ENCODE measurements at regions not wholly inside any gene's neighbourhood (a gene's known extent, or its start where the extent isn't known, plus 50 kb on each side); places are given as distances from the start of the nearest gene placed in this dataset.

GRCh38 chr14:99009871-99010270 lies 262.1 kb downstream of the BCL11B start:
- TF ChIP-seq EGR1 (IDR thresholded peaks at IDR 0.05) (no peak), MAX (IDR thresholded peaks at IDR 0.05) (no peak), EP300 (IDR thresholded peaks at IDR 0.05; ENCODE audit: borderline replicate concordance) (no peak), REST (IDR thresholded peaks at IDR 0.05; ENCODE audit: low read depth) (no peak), TAF1 (IDR thresholded peaks at IDR 0.05; ENCODE audit: low read depth) (no peak), FOXM1 (IDR thresholded peaks at IDR 0.05; ENCODE audit: borderline replicate concordance, low read depth) (no peak), YY1 (IDR thresholded peaks at IDR 0.05; ENCODE audit: low read depth) (no peak), CREB1 (IDR thresholded peaks at IDR 0.05; ENCODE audit: low read depth) (no peak), NFIC (IDR thresholded peaks at IDR 0.05) (no peak), TEAD4 (IDR thresholded peaks at IDR 0.05) (no peak), TCF12 (IDR thresholded peaks at IDR 0.05; ENCODE audit: low read depth) (no peak), RAD21 (IDR thresholded peaks at IDR 0.05; ENCODE audit: low read depth) (no peak), ZBTB7A (IDR thresholded peaks at IDR 0.05; ENCODE audit: low read depth) (no peak)

- TF ChIP-seq EP300 (IDR thresholded peaks at IDR 0.05; ENCODE audit: borderline replicate concordance) (no peak), REST (IDR thresholded peaks at IDR 0.05; ENCODE audit: low read depth) (no peak), NFIC (IDR thresholded peaks at IDR 0.05) (no peak), FOXM1 (IDR thresholded peaks at IDR 0.05; ENCODE audit: borderline replicate concordance, low read depth) (no peak)
Observed at GRCh38 chr14:99011385-99011784, 260.6 kb downstream of the BCL11B start.

- TF ChIP-seq YY1 (IDR thresholded peaks at IDR 0.05; ENCODE audit: low read depth) (no peak), RAD21 (IDR thresholded peaks at IDR 0.05; ENCODE audit: low read depth) (no peak), USF1 (IDR thresholded peaks at IDR 0.05) (no peak), CEBPB (IDR thresholded peaks at IDR 0.05) (no peak), MAX (IDR thresholded peaks at IDR 0.05) (no peak), REST (IDR thresholded peaks at IDR 0.05; ENCODE audit: low read depth) (no peak), TCF12 (IDR thresholded peaks at IDR 0.05; ENCODE audit: low read depth) (no peak), NFIC (IDR thresholded peaks at IDR 0.05) (no peak), ZBTB7A (IDR thresholded peaks at IDR 0.05; ENCODE audit: low read depth) (no peak), TEAD4 (IDR thresholded peaks at IDR 0.05) (no peak), FOXM1 (IDR thresholded peaks at IDR 0.05; ENCODE audit: borderline replicate concordance, low read depth) (no peak), EP300 (IDR thresholded peaks at IDR 0.05; ENCODE audit: borderline replicate concordance) (no peak), TAF1 (IDR thresholded peaks at IDR 0.05; ENCODE audit: low read depth) (no peak), CREB1 (IDR thresholded peaks at IDR 0.05; ENCODE audit: low read depth) (no peak), EGR1 (IDR thresholded peaks at IDR 0.05) (no peak)
Observed at GRCh38 chr14:99012703-99013102, 259.3 kb downstream of the BCL11B start.

GRCh38 chr14:99015833-99016232 lies 256.2 kb downstream of the BCL11B start:
- TF ChIP-seq YY1 (IDR thresholded peaks at IDR 0.05; ENCODE audit: low read depth), result no peak

- TF ChIP-seq USF1 (IDR thresholded peaks at IDR 0.05) (no peak), EGR1 (IDR thresholded peaks at IDR 0.05) (no peak), YY1 (IDR thresholded peaks at IDR 0.05; ENCODE audit: low read depth) (no peak), RAD21 (IDR thresholded peaks at IDR 0.05; ENCODE audit: low read depth) (no peak), MAX (IDR thresholded peaks at IDR 0.05) (no peak), NFIC (IDR thresholded peaks at IDR 0.05) (no peak), FOXM1 (IDR thresholded peaks at IDR 0.05; ENCODE audit: borderline replicate concordance, low read depth) (no peak)
Observed at GRCh38 chr14:99023371-99023770, 248.6 kb downstream of the BCL11B start.
